ENCODE measurements at regions not wholly inside any gene's neighbourhood (a gene's known extent, or its start where the extent isn't known, plus 50 kb on each side); places are given as distances from the start of the nearest gene placed in this dataset.
"Not testable (repeated sequence)": the region's sequence is repeated elsewhere in the genome, so short reads cannot be mapped to it uniquely, and the experiment has no call there.

- no peak for FAIRE-seq
- no peak for DNase-seq (ENCODE audit: extremely low spot score, insufficient read length, low read depth)
Measured at GRCh38 chr20:54323227-54323734, 115.4 kb downstream of the PFDN4 start.

DNA sequence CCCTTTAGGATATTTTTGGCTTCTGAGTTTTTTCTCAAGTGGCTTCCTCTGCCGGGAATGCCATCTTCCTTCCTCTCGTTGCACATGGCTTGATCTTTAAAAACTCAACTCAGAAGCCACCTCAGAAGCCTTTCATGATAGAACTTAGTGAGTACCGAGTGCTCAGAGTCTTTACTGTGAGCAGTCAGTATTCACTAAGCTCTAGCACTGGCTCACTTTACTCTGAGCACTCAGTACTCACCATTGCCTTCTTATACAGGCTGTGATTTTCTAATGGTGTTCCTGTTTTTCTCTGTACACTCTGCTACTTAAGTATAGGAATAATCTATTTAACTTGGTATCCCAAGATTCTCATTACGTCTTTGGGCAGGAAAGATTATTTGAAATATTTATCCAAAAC is 116.2 kb downstream of the PFDN4 start:
- FAIRE-seq (no peak), DNase-seq (ENCODE audit: extremely low spot score, insufficient read length, low read depth) (no peak)

GRCh38 chr20:54324652-54325285 is 116.9 kb downstream of the PFDN4 start:
- FAIRE-seq (no peak), DNase-seq (ENCODE audit: extremely low spot score, insufficient read length, low read depth) (no peak)

GRCh38 chr20:54335299-54335698 is 127.4 kb downstream of the PFDN4 start:
- no peak for FAIRE-seq

DNA sequence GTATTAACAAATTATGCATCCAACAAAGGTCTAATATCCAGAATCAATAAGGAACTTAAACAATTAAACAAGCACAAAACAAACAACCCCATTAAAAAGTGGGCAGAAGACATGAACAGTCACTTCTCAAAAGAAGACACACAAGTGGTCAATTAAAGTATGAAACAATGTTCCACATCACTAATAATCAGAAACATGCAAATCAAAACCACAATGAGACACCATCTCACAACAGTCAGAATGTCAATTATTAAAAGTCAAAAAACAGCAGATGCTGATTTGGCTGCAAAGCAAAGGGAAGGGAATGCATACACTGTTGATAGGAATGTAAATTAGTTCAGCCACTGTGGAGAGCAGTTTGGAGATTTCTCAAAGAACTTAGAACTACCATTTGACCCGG is 129.3 kb downstream of the PFDN4 start:
- DNase-seq (ENCODE audit: extremely low spot score, insufficient read length, low read depth), result no peak
- no peak for FAIRE-seq

More at GRCh38 chr20:54335299-54335698, 127.4 kb downstream of the PFDN4 start:
- DNase-seq (ENCODE audit: extremely low spot score, insufficient read length, low read depth), result no peak

DNA sequence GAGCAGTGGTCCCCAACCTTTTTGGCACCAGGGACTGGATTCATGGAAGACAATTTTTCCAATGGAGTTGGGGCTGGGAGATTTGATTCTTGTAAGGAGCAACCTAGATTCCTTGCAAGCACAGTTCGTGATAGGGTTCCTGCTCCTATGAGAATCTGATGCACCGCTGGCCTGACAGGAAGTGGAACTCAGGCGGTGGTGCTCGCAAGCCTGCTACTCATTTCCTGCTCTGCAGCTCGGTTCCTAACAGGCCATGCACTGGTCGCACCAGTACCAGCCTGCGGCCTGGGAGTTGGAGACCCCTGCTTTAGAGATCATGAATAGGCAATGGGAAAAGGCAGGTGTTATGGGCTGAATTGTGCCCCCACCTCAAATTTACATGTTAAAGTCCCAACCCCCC is 131.2 kb downstream of the PFDN4 start:
- no peak for FAIRE-seq
- no peak for DNase-seq (ENCODE audit: extremely low spot score, insufficient read length, low read depth)

DNA sequence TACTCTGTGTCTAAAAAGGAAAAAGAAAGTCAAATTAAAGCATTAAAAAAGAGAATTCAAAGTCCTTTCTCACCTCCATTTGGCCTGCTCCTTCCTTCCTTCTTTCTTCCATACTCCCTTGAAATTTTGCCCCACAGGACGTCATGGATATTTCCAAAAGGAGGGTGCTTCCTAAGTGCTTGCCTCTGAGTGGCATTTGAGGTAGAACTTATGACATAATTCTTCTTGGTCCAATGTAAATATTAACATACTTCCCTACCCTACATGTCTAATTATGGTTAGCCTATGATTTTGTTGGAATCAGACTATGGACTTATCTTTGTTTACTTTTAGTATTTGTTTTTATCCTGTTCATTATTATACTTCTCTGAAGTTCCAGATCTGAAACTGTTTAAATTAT is 132.3 kb downstream of the PFDN4 start:
- DNase-seq (ENCODE audit: extremely low spot score, insufficient read length, low read depth) (no peak), FAIRE-seq (no peak)

GRCh38 chr20:54340667-54341081 is 132.8 kb downstream of the PFDN4 start:
- DNase-seq (ENCODE audit: extremely low spot score, insufficient read length, low read depth) (no peak), FAIRE-seq (no peak)

DNA sequence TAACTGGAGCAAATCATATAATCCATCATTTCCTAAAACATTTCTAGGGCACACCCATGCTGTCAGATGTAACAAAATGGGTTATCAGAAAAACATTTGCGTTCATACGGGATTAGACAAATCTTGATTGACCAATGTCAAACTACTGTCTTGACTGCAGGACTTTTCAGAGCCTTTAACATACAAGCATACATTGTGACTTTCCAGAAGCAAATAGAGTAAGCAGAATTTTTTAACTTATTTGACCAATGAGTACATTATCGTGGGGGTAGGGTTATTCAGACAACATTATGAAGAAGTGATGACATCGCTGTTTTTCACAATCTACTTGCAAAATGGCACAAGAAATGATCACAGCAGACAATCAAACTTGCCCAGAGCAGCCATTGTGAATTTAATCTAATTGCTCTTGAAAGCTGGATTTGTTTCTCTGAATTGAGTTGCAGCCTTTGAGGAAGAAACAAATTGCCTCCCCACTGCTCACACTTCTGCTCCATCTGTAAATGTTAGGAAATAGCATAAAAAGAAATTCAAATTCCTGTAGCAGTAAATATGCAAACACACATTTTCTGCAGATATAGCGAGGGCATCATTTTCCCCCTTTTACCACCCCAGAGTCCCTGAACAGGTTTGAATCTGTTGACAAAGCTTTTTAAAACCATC is 133.0 kb upstream of the DOK5 start:
- DNase-seq (ENCODE audit: extremely low spot score, insufficient read length, low read depth) (no peak), FAIRE-seq (no peak)

DNA sequence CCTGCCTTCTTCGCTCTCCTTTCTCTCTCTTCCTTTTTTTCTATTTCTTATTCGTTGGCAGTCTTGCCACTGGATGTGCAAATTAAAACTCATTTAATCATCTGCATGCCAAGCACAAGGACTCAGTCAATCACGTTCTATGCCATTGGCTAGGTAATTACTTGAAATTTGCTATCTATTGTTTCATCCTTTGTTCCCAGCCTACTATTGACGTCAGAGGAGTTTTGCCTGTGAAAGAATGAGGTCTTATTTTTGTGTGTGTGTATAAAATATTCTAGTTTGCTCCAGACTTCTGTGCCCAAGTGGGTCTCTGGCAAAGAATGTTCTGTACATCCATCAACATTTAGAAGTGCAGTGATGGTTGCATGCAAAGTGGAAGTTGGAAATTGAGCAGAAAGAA is 132.3 kb upstream of the DOK5 start:
- no peak for FAIRE-seq
- no peak for DNase-seq (ENCODE audit: extremely low spot score, insufficient read length, low read depth)

- DNase-seq (ENCODE audit: extremely low spot score, insufficient read length, low read depth) (no peak), FAIRE-seq (no peak)
Measured at GRCh38 chr20:54343634-54344033, 131.8 kb upstream of the DOK5 start.

DNA sequence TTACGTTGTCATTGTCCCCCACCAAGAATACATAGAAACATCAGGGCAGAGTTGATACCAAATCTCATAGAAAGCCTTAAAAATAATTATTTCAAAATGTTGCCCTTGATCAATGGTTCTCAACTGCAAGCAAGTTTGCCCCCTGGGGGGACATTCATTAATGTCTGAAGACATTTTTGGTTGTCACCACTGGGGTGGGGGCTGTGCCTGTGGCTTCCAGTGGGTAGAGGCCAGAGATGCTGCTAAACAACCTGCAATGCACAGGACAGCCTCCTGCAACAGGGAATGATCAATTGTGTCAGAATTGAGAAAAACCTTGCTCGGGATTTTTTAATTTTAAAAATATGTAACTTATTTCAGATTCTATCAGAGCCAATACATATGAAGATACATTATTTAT is 130.6 kb upstream of the DOK5 start:
- DNase-seq (ENCODE audit: extremely low spot score, insufficient read length, low read depth) (no peak), FAIRE-seq (no peak)

- FAIRE-seq, result peak; percentile 18
- no peak for DNase-seq (ENCODE audit: extremely low spot score, insufficient read length, low read depth)
Measured at GRCh38 chr20:54345301-54345724, 130.1 kb upstream of the DOK5 start.

DNA sequence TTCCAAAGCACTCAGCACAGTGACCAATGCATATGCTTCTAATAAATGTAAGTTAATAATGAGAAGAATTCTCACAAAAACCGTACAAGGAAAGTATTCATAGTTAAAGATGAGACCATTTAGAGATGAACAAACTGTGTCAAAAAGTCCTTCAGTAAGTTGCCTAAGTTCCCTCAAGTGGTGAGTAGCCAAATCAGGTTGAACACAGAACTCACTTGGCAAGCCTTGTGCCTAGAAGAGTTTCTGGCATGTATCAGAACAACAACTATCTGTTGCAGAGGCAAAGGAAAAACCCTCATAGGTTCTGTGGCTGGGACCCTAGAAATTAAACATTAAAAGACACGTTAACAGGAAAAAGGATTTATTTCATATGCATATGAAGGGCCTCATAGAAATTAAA is 129.6 kb upstream of the DOK5 start:
- DNase-seq (ENCODE audit: extremely low spot score, insufficient read length, low read depth) (no peak), FAIRE-seq (no peak)

DNA sequence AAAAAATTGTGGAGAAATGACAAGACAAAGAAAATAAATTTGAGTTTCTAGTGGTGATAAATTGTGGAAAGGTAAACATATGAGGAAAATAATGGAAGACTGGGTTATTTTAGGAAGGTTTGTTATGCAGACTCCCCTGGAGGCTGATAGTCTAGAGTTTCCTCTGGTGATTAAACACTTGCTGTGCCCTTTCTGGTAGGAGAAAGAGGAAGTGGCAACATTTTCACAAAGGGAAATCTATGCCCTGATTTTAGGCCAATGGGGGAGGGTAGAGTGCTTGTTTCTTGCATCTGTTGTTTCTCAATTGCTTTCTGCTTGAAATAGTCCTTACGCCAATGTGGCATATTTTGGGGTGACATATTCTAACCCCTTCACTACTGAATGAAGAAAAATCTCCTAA is 129.1 kb upstream of the DOK5 start:
- no peak for DNase-seq (ENCODE audit: extremely low spot score, insufficient read length, low read depth)

DNA sequence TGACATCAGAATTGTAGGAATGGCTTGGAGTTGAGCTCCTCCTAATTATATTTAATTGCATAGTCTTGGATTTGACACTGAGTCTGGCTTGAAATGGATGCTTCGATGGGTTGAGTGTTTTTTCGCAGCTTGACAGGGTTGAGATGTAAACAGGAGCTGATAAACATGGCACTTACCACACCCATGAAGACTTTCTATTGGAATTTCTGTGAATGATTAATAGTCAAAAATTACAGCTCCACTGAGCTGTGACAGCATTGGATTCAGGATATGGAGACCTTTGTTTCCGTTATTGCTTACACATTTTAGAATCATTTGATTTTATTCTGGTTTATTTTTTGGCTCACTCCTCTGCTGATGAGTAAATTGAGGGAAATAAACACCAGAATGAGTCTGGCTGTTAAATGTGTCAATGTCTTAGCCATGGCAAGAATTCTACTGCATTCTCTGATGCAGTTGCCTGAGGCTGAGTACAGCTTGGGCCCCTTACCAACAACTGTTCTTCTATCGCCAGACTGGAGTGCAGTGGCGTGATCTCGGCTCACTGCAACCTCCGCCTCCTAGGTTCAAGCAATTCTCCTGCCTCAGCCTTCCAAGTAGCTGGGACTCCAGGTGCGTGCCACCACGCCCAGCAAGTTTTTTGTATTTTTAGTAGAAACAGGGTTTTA is 128.1 kb upstream of the DOK5 start:
- FAIRE-seq, result no peak
- no peak for DNase-seq (ENCODE audit: extremely low spot score, insufficient read length, low read depth)

More for the DNA sequence above, 129.1 kb upstream of the DOK5 start:
- FAIRE-seq, result no peak

- FAIRE-seq (no peak), DNase-seq (ENCODE audit: extremely low spot score, insufficient read length, low read depth) (no peak)
Measured at GRCh38 chr20:54350415-54350814, 125.0 kb upstream of the DOK5 start.

GRCh38 chr20:54351371-54352136 is 123.8 kb upstream of the DOK5 start:
- DNase-seq (ENCODE audit: extremely low spot score, insufficient read length, low read depth) (no peak), FAIRE-seq (no peak)

DNA sequence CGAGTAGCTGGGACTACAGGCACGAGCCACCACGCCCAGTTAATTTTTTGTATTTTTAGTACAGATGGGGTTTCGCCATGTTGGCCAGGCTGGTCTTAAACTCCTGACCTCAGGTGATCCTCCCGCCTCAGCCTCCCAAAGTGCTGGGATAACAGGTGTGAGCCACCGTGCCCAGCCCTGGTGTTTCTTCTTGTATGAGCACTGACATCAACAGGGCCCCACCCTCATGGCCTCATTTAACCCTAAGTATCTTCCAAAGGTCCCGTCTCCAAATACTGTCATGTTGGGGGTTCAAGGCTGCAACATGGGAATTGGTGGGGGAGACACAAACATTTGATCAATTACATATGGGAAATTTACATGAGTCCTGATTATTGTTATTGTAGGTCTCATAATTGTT is 122.9 kb upstream of the DOK5 start:
- DNase-seq (ENCODE audit: extremely low spot score, insufficient read length, low read depth); FAIRE-seq: not testable (repeated sequence)

GRCh38 chr20:54353292-54353691 is 122.1 kb upstream of the DOK5 start:
- no peak for DNase-seq (ENCODE audit: extremely low spot score, insufficient read length, low read depth)
- FAIRE-seq, result no peak
